ENCODE measurements at regions not wholly inside any gene's neighbourhood (a gene's known extent, or its start where the extent isn't known, plus 50 kb on each side); places are given as distances from the start of the nearest gene placed in this dataset.
"Not testable (repeated sequence)": the region's sequence is repeated elsewhere in the genome, so short reads cannot be mapped to it uniquely, and the experiment has no call there.

- DNase-seq: peak; percentile 67
Measured at GRCh38 chr14:61154641-61155040, 126.5 kb downstream of the TMEM30B start.

GRCh38 chr14:61153914-61154545, 127.1 kb downstream of the TMEM30B start:
- DNase-seq: no peak

GRCh38 chr14:61153431-61153830, 127.7 kb downstream of the TMEM30B start:
- DNase-seq: peak; percentile 69

- peak; percentile 36 for DNase-seq
Measured at GRCh38 chr14:61152851-61153364, 128.2 kb downstream of the TMEM30B start.

- DNase-seq: no peak
Measured at GRCh38 chr14:61151251-61151650, 129.9 kb downstream of the TMEM30B start.

GRCh38 chr14:61150851-61151250, 130.3 kb downstream of the TMEM30B start:
- no peak for DNase-seq

GRCh38 chr14:61149896-61150295, 131.2 kb downstream of the TMEM30B start:
- no peak for DNase-seq

GRCh38 chr14:61148742-61149350, 132.3 kb downstream of the TMEM30B start:
- no peak for DNase-seq

- peak; percentile 92 for DNase-seq
Measured at GRCh38 chr14:61147831-61148549, 133.1 kb downstream of the TMEM30B start.

- DNase-seq: peak; percentile 54
Measured at GRCh38 chr14:61147381-61147821, 133.7 kb downstream of the TMEM30B start.

GRCh38 chr14:61146899-61147298, 134.2 kb downstream of the TMEM30B start:
- no peak for DNase-seq

GRCh38 chr14:61145903-61146481, 135.1 kb downstream of the TMEM30B start:
- DNase-seq: peak; percentile 69

GRCh38 chr14:61145034-61145902, 135.9 kb downstream of the TMEM30B start:
- peak; percentile 81 for DNase-seq

GRCh38 chr14:61144117-61145033, 136.8 kb downstream of the TMEM30B start:
- DNase-seq: not testable (repeated sequence)

GRCh38 chr14:61140872-61141271, 140.3 kb downstream of the TMEM30B start:
- no peak for DNase-seq

- no peak for DNase-seq
Measured at GRCh38 chr14:61140271-61140670, 140.9 kb downstream of the TMEM30B start.

- no peak for DNase-seq
Measured at GRCh38 chr14:61139006-61139599, 142.0 kb downstream of the TMEM30B start.

- no peak for DNase-seq
Measured at GRCh38 chr14:61132894-61133293, 148.2 kb downstream of the TMEM30B start.

- no peak for DNase-seq
Measured at GRCh38 chr14:61132336-61132735, 148.8 kb downstream of the TMEM30B start.

GRCh38 chr14:61130512-61131260, 149.6 kb downstream of the SLC38A6 start:
- DNase-seq: peak; percentile 55

Data from right hindlimb (tissue), 1 donor.